ENCODE measurements at regions not wholly inside any gene's neighbourhood (a gene's known extent, or its start where the extent isn't known, plus 50 kb on each side); places are given as distances from the start of the nearest gene placed in this dataset.

DNA sequence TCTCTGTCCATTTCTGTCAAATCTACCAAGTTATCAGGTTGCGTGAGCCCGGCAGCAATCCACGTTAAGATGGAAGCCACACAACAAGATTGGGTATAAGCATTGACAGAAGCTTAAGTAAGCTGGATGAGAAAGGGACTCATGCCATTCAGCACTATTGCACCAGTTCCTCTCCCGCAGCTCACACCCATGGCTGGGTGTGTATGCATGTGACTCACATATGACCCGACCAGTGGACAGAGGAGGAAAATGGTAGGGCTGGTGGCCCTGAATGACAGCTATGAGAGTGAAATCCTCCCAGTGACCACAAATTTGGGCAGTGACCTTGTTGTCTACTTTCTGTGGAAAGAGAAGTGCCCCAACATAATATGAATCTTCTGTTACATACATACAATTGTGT lies 113.5 kb downstream of the OTOR start:
- intact Hi-C loops (cut with micrococcal nuclease; ENCODE audit: unreplicated experiment), result no loop called here
- no peaks in the 10 kb centered on the region for H3K4me1 ChIP-seq (ENCODE audit: control insufficient read depth, insufficient read depth, low read length)
- ATAC-seq (no peak), FAIRE-seq (no peak), DNase-seq (ENCODE audit: low read depth, low spot score) (no peak)
- BruUV-seq (replicated peaks), result no TSS peak
- H3K36me3 ChIP-seq (ENCODE audit: control insufficient read depth in 2 of 2, insufficient read depth in 2 of 2, low read length in 1 of 2), result no peaks in the 10 kb centered on the region
- 38% methylated on average over 5 of the region's 5 CpGs for WGBS (ENCODE audit: insufficient coverage, insufficient replicate concordance, low lambda C conversion rate, missing lambda C conversion rate)
- no peaks in the 10 kb centered on the region for H4K20me1 ChIP-seq (ENCODE audit: control insufficient read depth, insufficient read depth)
- no peak overlapping the region for H3K27ac ChIP-seq (ENCODE audit: control insufficient read depth, insufficient read depth)
- H3K79me2 ChIP-seq (ENCODE audit: control insufficient read depth, insufficient read depth, low read length), result no peaks in the 10 kb centered on the region
- H2AFZ ChIP-seq (ENCODE audit: control insufficient read depth, low read depth, low read length), result no peak overlapping the region
- ChIA-PET CTCF (no interaction called here), RAD21 (ENCODE audit: unreplicated experiment) (no interaction called here), SMC1A (ENCODE audit: uncharacterized antibody, unreplicated experiment) (no interaction called here), POLR2A (no interaction called here)
- H3K9ac ChIP-seq (ENCODE audit: control insufficient read depth, insufficient read depth, low read length), result no peak overlapping the region
- H3K9me3 ChIP-seq (replicated peaks; ENCODE audit: control insufficient read depth, insufficient read depth, low read length), result no peaks in the 10 kb centered on the region
- no peak overlapping the region for H3K4me3 ChIP-seq
- TF ChIP-seq, protein P1, sequence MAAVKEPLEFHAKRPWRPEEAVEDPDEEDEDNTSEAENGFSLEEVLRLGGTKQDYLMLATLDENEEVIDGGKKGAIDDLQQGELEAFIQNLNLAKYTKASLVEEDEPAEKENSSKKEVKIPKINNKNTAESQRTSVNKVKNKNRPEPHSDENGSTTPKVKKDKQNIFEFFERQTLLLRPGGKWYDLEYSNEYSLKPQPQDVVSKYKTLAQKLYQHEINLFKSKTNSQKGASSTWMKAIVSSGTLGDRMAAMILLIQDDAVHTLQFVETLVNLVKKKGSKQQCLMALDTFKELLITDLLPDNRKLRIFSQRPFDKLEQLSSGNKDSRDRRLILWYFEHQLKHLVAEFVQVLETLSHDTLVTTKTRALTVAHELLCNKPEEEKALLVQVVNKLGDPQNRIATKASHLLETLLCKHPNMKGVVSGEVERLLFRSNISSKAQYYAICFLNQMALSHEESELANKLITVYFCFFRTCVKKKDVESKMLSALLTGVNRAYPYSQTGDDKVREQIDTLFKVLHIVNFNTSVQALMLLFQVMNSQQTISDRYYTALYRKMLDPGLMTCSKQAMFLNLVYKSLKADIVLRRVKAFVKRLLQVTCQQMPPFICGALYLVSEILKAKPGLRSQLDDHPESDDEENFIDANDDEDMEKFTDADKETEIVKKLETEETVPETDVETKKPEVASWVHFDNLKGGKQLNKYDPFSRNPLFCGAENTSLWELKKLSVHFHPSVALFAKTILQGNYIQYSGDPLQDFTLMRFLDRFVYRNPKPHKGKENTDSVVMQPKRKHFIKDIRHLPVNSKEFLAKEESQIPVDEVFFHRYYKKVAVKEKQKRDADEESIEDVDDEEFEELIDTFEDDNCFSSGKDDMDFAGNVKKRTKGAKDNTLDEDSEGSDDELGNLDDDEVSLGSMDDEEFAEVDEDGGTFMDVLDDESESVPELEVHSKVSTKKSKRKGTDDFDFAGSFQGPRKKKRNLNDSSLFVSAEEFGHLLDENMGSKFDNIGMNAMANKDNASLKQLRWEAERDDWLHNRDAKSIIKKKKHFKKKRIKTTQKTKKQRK (IDR thresholded peaks at IDR 0.05; ENCODE audit: low read depth, low read length), result no peak
- TF ChIP-seq NFYA (IDR thresholded peaks at IDR 0.05; ENCODE audit: borderline replicate concordance, low read depth, low read length), result no peak
- TF ChIP-seq FOS (IDR thresholded peaks at IDR 0.05; ENCODE audit: borderline replicate concordance, extremely low read depth, insufficient read length), result no peak
- no peak for TF ChIP-seq RELA (IDR thresholded peaks at IDR 0.05; ENCODE audit: borderline replicate concordance, partially characterized antibody)
- no peak for TF ChIP-seq BCL11A (IDR thresholded peaks at IDR 0.05; ENCODE audit: low read depth, low read length)
- no peak overlapping the region for H3K4me2 ChIP-seq (ENCODE audit: control insufficient read depth, insufficient read depth)
- in situ Hi-C loops (cut with MboI), result no loop called here
- H3K27me3 ChIP-seq (replicated peaks in 1 of 2; ENCODE audit: control insufficient read depth in 2 of 2, insufficient read depth in 2 of 2, low read length in 1 of 2), result no peaks in the 10 kb centered on the region

DNA sequence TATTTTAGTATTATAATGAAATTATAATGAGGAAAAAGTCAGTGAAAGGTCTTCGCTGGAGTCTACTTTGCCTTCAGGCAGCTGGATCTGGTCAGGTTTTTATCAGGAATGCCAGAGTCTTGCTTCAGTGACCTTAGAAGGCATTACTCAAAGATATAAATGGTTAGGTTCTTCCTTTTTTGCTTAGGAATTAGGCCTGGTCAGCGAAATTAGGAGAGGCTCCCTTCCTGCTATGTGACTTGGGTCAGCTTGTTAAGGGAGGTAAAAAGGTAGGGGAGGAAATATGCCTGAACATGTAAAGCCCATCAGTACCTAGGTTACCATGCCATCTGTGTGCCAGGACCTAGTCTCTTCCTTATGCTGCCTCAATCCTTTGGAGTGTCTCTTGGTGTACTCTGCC lies 115.1 kb downstream of the OTOR start:
- Histone ChIP-seq H3K4me2 (ENCODE audit: control insufficient read depth, insufficient read depth) (no peak overlapping the region), H3K9ac (ENCODE audit: control insufficient read depth, insufficient read depth, low read length) (no peak overlapping the region), H3K79me2 (ENCODE audit: control insufficient read depth, insufficient read depth, low read length) (no peaks in the 10 kb centered on the region), H3K36me3 (ENCODE audit: control insufficient read depth in 2 of 2, insufficient read depth in 2 of 2, low read length in 1 of 2) (no peaks in the 10 kb centered on the region), H3K9me3 (replicated peaks; ENCODE audit: control insufficient read depth, insufficient read depth, low read length) (no peaks in the 10 kb centered on the region), H3K27me3 (replicated peaks in 1 of 2; ENCODE audit: control insufficient read depth in 2 of 2, insufficient read depth in 2 of 2, low read length in 1 of 2) (no peaks in the 10 kb centered on the region), H3K27ac (ENCODE audit: control insufficient read depth, insufficient read depth) (no peak overlapping the region), H4K20me1 (ENCODE audit: control insufficient read depth, insufficient read depth) (no peaks in the 10 kb centered on the region), H3K4me3 (no peak overlapping the region), H2AFZ (ENCODE audit: control insufficient read depth, low read depth, low read length) (no peak overlapping the region), H3K4me1 (ENCODE audit: control insufficient read depth, insufficient read depth, low read length) (no peaks in the 10 kb centered on the region)
- ChIA-PET RAD21 (ENCODE audit: unreplicated experiment) (no interaction called here), CTCF (no interaction called here), POLR2A (no interaction called here), SMC1A (ENCODE audit: uncharacterized antibody, unreplicated experiment) (no interaction called here)
- ATAC-seq (no peak), DNase-seq (ENCODE audit: low read depth, low spot score) (no peak), FAIRE-seq (no peak)
- intact Hi-C loops (cut with micrococcal nuclease; ENCODE audit: unreplicated experiment) (no loop called here), in situ Hi-C loops (cut with MboI) (no loop called here)
- BruUV-seq (replicated peaks), result no TSS peak
- WGBS (ENCODE audit: insufficient coverage, insufficient replicate concordance, low lambda C conversion rate, missing lambda C conversion rate), result 2% methylated on average over 2 of the region's 2 CpGs
- TF ChIP-seq RCOR1 (conservative IDR thresholded peaks at IDR 0.05; ENCODE audit: low read depth, low read length), result no peak
- no peak for TF ChIP-seq JUND (IDR thresholded peaks at IDR 0.05; ENCODE audit: low read depth, low read length)
- no peak for TF ChIP-seq TARDBP (IDR thresholded peaks at IDR 0.05; ENCODE audit: borderline replicate concordance)
- TF ChIP-seq HCFC1 (IDR thresholded peaks at IDR 0.05; ENCODE audit: low read length), result no peak
- TF ChIP-seq, protein P2, sequence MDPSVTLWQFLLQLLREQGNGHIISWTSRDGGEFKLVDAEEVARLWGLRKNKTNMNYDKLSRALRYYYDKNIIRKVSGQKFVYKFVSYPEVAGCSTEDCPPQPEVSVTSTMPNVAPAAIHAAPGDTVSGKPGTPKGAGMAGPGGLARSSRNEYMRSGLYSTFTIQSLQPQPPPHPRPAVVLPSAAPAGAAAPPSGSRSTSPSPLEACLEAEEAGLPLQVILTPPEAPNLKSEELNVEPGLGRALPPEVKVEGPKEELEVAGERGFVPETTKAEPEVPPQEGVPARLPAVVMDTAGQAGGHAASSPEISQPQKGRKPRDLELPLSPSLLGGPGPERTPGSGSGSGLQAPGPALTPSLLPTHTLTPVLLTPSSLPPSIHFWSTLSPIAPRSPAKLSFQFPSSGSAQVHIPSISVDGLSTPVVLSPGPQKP (IDR thresholded peaks at IDR 0.05; ENCODE audit: low read depth, low read length), result no peak
- TF ChIP-seq, protein P3, sequence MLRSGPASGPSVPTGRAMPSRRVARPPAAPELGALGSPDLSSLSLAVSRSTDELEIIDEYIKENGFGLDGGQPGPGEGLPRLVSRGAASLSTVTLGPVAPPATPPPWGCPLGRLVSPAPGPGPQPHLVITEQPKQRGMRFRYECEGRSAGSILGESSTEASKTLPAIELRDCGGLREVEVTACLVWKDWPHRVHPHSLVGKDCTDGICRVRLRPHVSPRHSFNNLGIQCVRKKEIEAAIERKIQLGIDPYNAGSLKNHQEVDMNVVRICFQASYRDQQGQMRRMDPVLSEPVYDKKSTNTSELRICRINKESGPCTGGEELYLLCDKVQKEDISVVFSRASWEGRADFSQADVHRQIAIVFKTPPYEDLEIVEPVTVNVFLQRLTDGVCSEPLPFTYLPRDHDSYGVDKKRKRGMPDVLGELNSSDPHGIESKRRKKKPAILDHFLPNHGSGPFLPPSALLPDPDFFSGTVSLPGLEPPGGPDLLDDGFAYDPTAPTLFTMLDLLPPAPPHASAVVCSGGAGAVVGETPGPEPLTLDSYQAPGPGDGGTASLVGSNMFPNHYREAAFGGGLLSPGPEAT (IDR thresholded peaks at IDR 0.05; ENCODE audit: low read depth), result no peak
- no peak for TF ChIP-seq RUNX3 (IDR thresholded peaks at IDR 0.05; ENCODE audit: low read length)
- no peak for TF ChIP-seq SREBF1 (IDR thresholded peaks at IDR 0.05; ENCODE audit: low read length)
- no peak for TF ChIP-seq PML (IDR thresholded peaks at IDR 0.05; ENCODE audit: low read length)
- no peak for TF ChIP-seq PAX5 (IDR thresholded peaks at IDR 0.05; ENCODE audit: borderline replicate concordance, low read depth, low read length)
